Glutamatergic neuron (in vitro differentiated cells): ENCODE measurements at regions not wholly inside any gene's neighbourhood (a gene's known extent, or its start where the extent isn't known, plus 50 kb on each side); places are given as distances from the start of the nearest gene placed in this dataset.

Experiments
- DNase-seq: peaks from one replicate; pipeline ENCODE4 v3.0.0; 2022
- H3K27ac Mint-ChIP-seq: one replicate; pipeline ENCODE4 v1.8.0; 2020; ENCODE audit warnings: mild to moderate bottlenecking, mixed read lengths, inconsistent platforms; ENCODE audit not compliant: unreplicated experiment
- H3K27me3 Mint-ChIP-seq: one replicate; pipeline ENCODE4 v1.8.0; 2020; ENCODE audit warnings: mild to moderate bottlenecking, moderate library complexity, mixed read lengths, inconsistent platforms; ENCODE audit not compliant: unreplicated experiment
- H3K36me3 Mint-ChIP-seq: one replicate; pipeline ENCODE4 v1.8.0; 2020; ENCODE audit warnings: mild to moderate bottlenecking, mixed read lengths, inconsistent platforms; ENCODE audit not compliant: unreplicated experiment
- H3K4me1 Mint-ChIP-seq: one replicate; pipeline ENCODE4 v1.8.0; 2020; ENCODE audit warnings: mild to moderate bottlenecking, low read depth, mixed read lengths, inconsistent platforms; ENCODE audit not compliant: unreplicated experiment
- H3K4me3 Mint-ChIP-seq: one replicate; pipeline ENCODE4 v1.8.0; 2020; ENCODE audit warnings: mild to moderate bottlenecking, mixed read lengths, inconsistent platforms; ENCODE audit not compliant: unreplicated experiment
- H3K9me3 Mint-ChIP-seq: one replicate; pipeline ENCODE4 v1.8.0; 2020; ENCODE audit warnings: mild to moderate bottlenecking, moderate library complexity, mixed read lengths, inconsistent platforms; ENCODE audit not compliant: unreplicated experiment
- CTCF ChIP-seq: fragments of 200-600 bp; sonication (generic); IDR thresholded peaks from one replicate; pipeline ENCODE4 v1.5.0; 2021; ENCODE audit not compliant: partially characterized antibody, unreplicated experiment

GRCh38 chr22:44580176-44581095 lies 82.4 kb upstream of the RTL6 start:
- DNase-seq, result no peak
- peaks cover 6% of the 10 kb centered on the region for H3K27me3 Mint-ChIP-seq
- H3K27ac Mint-ChIP-seq, result no peak overlapping the region
- peaks cover 5% of the 10 kb centered on the region for H3K36me3 Mint-ChIP-seq
- H3K4me1 Mint-ChIP-seq, result no peaks in the 10 kb centered on the region
- H3K4me3 Mint-ChIP-seq, result no peak overlapping the region
- peaks cover 3% of the 10 kb centered on the region for H3K9me3 Mint-ChIP-seq
- no peak for TF ChIP-seq CTCF

- no peak for TF ChIP-seq CTCF
- H3K9me3 Mint-ChIP-seq, result peaks cover 5% of the 10 kb centered on the region
- H3K27ac Mint-ChIP-seq, result no peak overlapping the region
- peaks cover 5% of the 10 kb centered on the region for H3K36me3 Mint-ChIP-seq
- H3K27me3 Mint-ChIP-seq, result peaks cover 4% of the 10 kb centered on the region
- H3K4me1 Mint-ChIP-seq, result no peaks in the 10 kb centered on the region
- no peak overlapping the region for H3K4me3 Mint-ChIP-seq
- DNase-seq, result no peak
These were observed 80.6 kb upstream of the RTL6 start for GRCh38 chr22:44578516-44579230.

GRCh38 chr22:44578110-44578457 lies 80.1 kb upstream of the RTL6 start:
- Mint-ChIP-seq H3K36me3 (peaks cover 5% of the 10 kb centered on the region), H3K4me3 (no peak overlapping the region), H3K27me3 (peaks cover 4% of the 10 kb centered on the region), H3K4me1 (no peaks in the 10 kb centered on the region), H3K9me3 (peaks cover 5% of the 10 kb centered on the region), H3K27ac (no peak overlapping the region)
- TF ChIP-seq CTCF, result no peak
- DNase-seq, result no peak

- peaks cover 5% of the 10 kb centered on the region for H3K36me3 Mint-ChIP-seq
- H3K4me1 Mint-ChIP-seq, result no peaks in the 10 kb centered on the region
- H3K9me3 Mint-ChIP-seq, result peaks cover 5% of the 10 kb centered on the region
- no peak for DNase-seq
- TF ChIP-seq CTCF, result no peak
- H3K27ac Mint-ChIP-seq, result no peak overlapping the region
- H3K4me3 Mint-ChIP-seq, result no peak overlapping the region
- peaks cover 4% of the 10 kb centered on the region for H3K27me3 Mint-ChIP-seq
These were observed 79.5 kb upstream of the RTL6 start for GRCh38 chr22:44577391-44578109.
